H9 (cell line): ENCODE measurements at regions not wholly inside any gene's neighbourhood (a gene's known extent, or its start where the extent isn't known, plus 50 kb on each side); places are given as distances from the start of the nearest gene placed in this dataset.

Experiments
- DNase-seq: peaks from one replicate; pipeline ENCODE4 v3.0.0-alpha.2; 2017
- H2AFZ ChIP-seq: one replicate; pipeline ENCODE4 v1.6.1; 2013; ENCODE audit warnings: mild to moderate bottlenecking, low read length, control low read depth, moderate library complexity
- H2AK5ac ChIP-seq: 2 replicates; pipeline ENCODE4 v1.6.1; 2013; ENCODE audit warnings: low read length, control low read depth, mixed read lengths; ENCODE audit not compliant: insufficient read length
- H2BK120ac ChIP-seq: one replicate; pipeline ENCODE4 v1.6.1; 2013; ENCODE audit warnings: low read depth, mild to moderate bottlenecking, low read length, control low read depth, inconsistent platforms; ENCODE audit not compliant: poor library complexity, severe bottlenecking
- H2BK12ac ChIP-seq: 2 replicates; pipeline ENCODE4 v1.6.1; 2013; ENCODE audit warnings: low read length, control low read depth, mixed read lengths, low read depth; ENCODE audit not compliant: insufficient read length
- H2BK15ac ChIP-seq: 2 replicates; pipeline ENCODE4 v1.6.1; 2013; ENCODE audit warnings: low read depth, low read length, control low read depth
- H2BK20ac ChIP-seq: one replicate; pipeline ENCODE4 v1.6.1; 2013; ENCODE audit warnings: low read depth, mild to moderate bottlenecking, low read length, control low read depth, inconsistent platforms; ENCODE audit not compliant: poor library complexity, severe bottlenecking
- H2BK5ac ChIP-seq: 2 replicates; pipeline ENCODE4 v1.6.1; 2013; ENCODE audit warnings: low read length, control low read depth, mixed read lengths; ENCODE audit not compliant: insufficient read length
- H3K14ac ChIP-seq: 2 replicates; pipeline ENCODE4 v1.6.1; 2013; ENCODE audit warnings: low read length, control low read depth; ENCODE audit not compliant: insufficient read depth
- H3K18ac ChIP-seq: 2 replicates; pipeline ENCODE4 v1.6.1; 2013; ENCODE audit warnings: low read depth, mild to moderate bottlenecking, mixed read lengths, low read length, control low read depth; ENCODE audit not compliant: insufficient read length
- H3K23ac ChIP-seq: 2 replicates; pipeline ENCODE4 v1.6.1; 2013; ENCODE audit warnings: low read length, control low read depth, mixed read lengths, low read depth; ENCODE audit not compliant: insufficient read length
- H3K23me2 ChIP-seq: 2 replicates; pipeline ENCODE4 v1.6.1; 2013; ENCODE audit warnings: low read depth, mild to moderate bottlenecking, mixed read lengths, low read length, control low read depth; ENCODE audit not compliant: insufficient read length, poor library complexity, severe bottlenecking
- H3K27ac ChIP-seq: 2 replicates; pipeline ENCODE4 v1.5.1; 2013; ENCODE audit warnings: low read length, control low read depth, mixed read lengths, low read depth; ENCODE audit not compliant: insufficient read length
- H3K27me3 ChIP-seq: 2 replicates; pipeline ENCODE4 v1.6.1; 2013; ENCODE audit warnings: low read length, control low read depth, inconsistent platforms; ENCODE audit not compliant: insufficient read depth
- H3K4ac ChIP-seq: 2 replicates; pipeline ENCODE4 v1.6.1; 2013; ENCODE audit warnings: low read depth, mild to moderate bottlenecking, control low read depth, inconsistent platforms, low read length, moderate library complexity
- H3K4me1 ChIP-seq: 2 replicates; pipeline ENCODE4 v1.6.1; 2013; ENCODE audit warnings: low read length, control low read depth, inconsistent platforms; ENCODE audit not compliant: insufficient read depth
- H3K4me2 ChIP-seq: 2 replicates; pipeline ENCODE4 v1.6.1; 2013; ENCODE audit warnings: low read length, control low read depth, mixed read lengths; ENCODE audit not compliant: insufficient read length, insufficient read depth
- H3K56ac ChIP-seq: 2 replicates; pipeline ENCODE4 v1.6.1; 2013; ENCODE audit warnings: low read depth, mild to moderate bottlenecking, mixed read lengths, low read length, control low read depth; ENCODE audit not compliant: insufficient read length
- H3K79me1 ChIP-seq: 2 replicates; pipeline ENCODE4 v1.6.1; 2013; ENCODE audit warnings: low read depth, mild to moderate bottlenecking, moderate library complexity, low read length, control low read depth, inconsistent platforms; ENCODE audit not compliant: insufficient read depth, poor library complexity, severe bottlenecking
- H3K79me2 ChIP-seq: 2 replicates; pipeline ENCODE4 v1.6.1; 2013; ENCODE audit warnings: low read length, control low read depth, inconsistent platforms; ENCODE audit not compliant: insufficient read depth
- H3K9ac ChIP-seq: 2 replicates; pipeline ENCODE4 v1.6.1; 2013; ENCODE audit warnings: low read length, control low read depth, mixed read lengths; ENCODE audit not compliant: insufficient read length; ENCODE audit errors: extremely low read depth
- H3K9me3 ChIP-seq: one replicate; pipeline ENCODE4 v1.6.1; 2013; ENCODE audit warnings: low read depth, low read length, inconsistent platforms; ENCODE audit not compliant: control insufficient read depth
- H3T11ph ChIP-seq: one replicate; pipeline ENCODE4 v1.6.1; 2013; ENCODE audit warnings: mild to moderate bottlenecking, low read length, control low read depth, inconsistent platforms
- H4K20me1 ChIP-seq: one replicate; pipeline ENCODE4 v1.6.1; 2013; ENCODE audit not compliant: control insufficient read depth, insufficient read length, insufficient read depth
- H4K5ac ChIP-seq: 2 replicates; pipeline ENCODE4 v1.6.1; 2013; ENCODE audit warnings: low read depth, mild to moderate bottlenecking, mixed read lengths, low read length, control low read depth; ENCODE audit not compliant: insufficient read length
- H4K8ac ChIP-seq: replicated peaks from 2 replicates; pipeline ENCODE4 v1.6.1; 2013; ENCODE audit warnings: low read length, control low read depth, mixed read lengths, low read depth; ENCODE audit not compliant: insufficient read length
- H4K91ac ChIP-seq: 2 replicates; pipeline ENCODE4 v1.6.1; 2013; ENCODE audit warnings: low read depth, mild to moderate bottlenecking, moderate library complexity, mixed read lengths, low read length, control low read depth; ENCODE audit not compliant: insufficient read length
- H3K27ac Mint-ChIP-seq, 3 experiments: 2 replicates in 2 of 3; 3 replicates in 1 of 3; pipeline ENCODE4 v1.8.0; 2020 to 2021; ENCODE audit warnings: mixed read lengths in 3 of 3, mild to moderate bottlenecking in 1 of 3, moderate library complexity in 1 of 3
- H3K27me3 Mint-ChIP-seq: 2 replicates; pipeline ENCODE4 v1.8.0; 2021; ENCODE audit warnings: low read depth, mild to moderate bottlenecking, moderate library complexity, mixed read lengths
- H3K36me3 Mint-ChIP-seq, 3 experiments: 2 replicates in 2 of 3; 3 replicates in 1 of 3; pipeline ENCODE4 v1.8.0; 2020 to 2021; ENCODE audit warnings: low read depth in 3 of 3, mixed read lengths in 3 of 3; ENCODE audit not compliant: insufficient read depth in 1 of 3
- H3K4me1 Mint-ChIP-seq, 2 experiments: 2 replicates each; pipeline ENCODE4 v1.8.0; 2020; ENCODE audit warnings: mixed read lengths in 2 of 2
- H3K4me3 Mint-ChIP-seq, 2 experiments: 2 replicates in 1 of 2; 3 replicates in 1 of 2; pipeline ENCODE4 v1.8.0; 2020 to 2021; ENCODE audit warnings: mild to moderate bottlenecking in 2 of 2, mixed read lengths in 2 of 2, moderate library complexity in 1 of 2
- H3K9me3 Mint-ChIP-seq, 2 experiments: 2 replicates in 1 of 2; 3 replicates in 1 of 2; pipeline ENCODE4 v1.8.0; 2020; ENCODE audit warnings: mild to moderate bottlenecking in 2 of 2, mixed read lengths in 2 of 2, moderate library complexity in 1 of 2
- WGBS: extraction: QIAGEN DNeasy Blood & Tissue Kit; methylation state at CpG from one replicate; pipeline ENCODE4 v1.1.7; 2013; ENCODE audit warnings: missing lambda C conversion rate, low lambda C conversion rate, mixed read lengths; ENCODE audit not compliant: insufficient read length; ENCODE audit errors: extremely low coverage; 5-methylcytosine and 5-hydroxymethylcytosine counted together
- TF ChIP-seq, protein P1 (sequence below): fragments of 200-600 bp; sonication (generic); conservative IDR thresholded peaks from 3 replicates; pipeline ENCODE4 v1.8.0; 2021; ENCODE audit warnings: antibody characterized with exemption, mild to moderate bottlenecking

DNA sequence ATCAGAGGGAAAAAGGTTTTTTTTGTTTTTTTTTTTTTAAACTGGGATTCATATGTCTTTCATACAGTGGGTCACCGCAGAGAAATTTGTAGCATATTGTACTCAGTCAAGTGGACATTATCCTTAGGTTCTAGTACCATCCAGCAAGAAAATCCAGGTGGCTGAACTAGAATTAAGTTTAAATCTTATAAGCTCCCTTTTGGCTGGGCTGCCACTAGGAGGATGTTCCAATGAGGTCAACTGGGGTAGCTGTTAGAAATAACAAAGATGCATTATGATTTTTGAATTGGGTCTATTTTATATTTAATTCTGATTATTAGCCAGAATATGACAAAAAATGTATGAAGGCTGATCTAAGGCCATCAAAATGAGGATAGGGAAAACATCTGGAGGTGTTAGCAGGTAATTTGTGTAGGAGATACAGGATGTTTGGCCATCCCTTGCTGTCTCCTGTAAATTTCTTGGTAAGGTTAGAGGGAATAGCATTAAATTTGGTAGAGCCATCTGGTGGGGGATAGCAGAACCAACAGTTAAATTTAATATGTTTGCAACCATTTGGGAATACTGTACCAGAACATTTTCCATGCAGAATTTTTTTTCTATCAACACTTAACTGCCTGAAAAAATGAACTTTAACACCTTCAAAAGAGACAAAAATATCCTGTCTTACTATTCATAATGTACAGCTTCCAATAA, 568.5 kb upstream of the B3GALT2 start:
- Histone ChIP-seq H2AFZ (no peak overlapping the region), H3K27me3 (no peaks in the 10 kb centered on the region), H3K79me1 (no peaks in the 10 kb centered on the region), H3K4ac (no peak overlapping the region), H3K27ac (no peak overlapping the region), H3K4me1 (no peaks in the 10 kb centered on the region), H3K56ac (no peak overlapping the region), H3T11ph (no peak overlapping the region), H3K9me3 (no peaks in the 10 kb centered on the region), H3K14ac (no peak overlapping the region), H3K18ac (no peak overlapping the region), H3K23ac (no peak overlapping the region), H2BK15ac (no peak overlapping the region), H3K4me2 (no peak overlapping the region), H3K9ac (no peak overlapping the region), H4K91ac (no peak overlapping the region), H2BK120ac (no peak overlapping the region), H3K79me2 (no peaks in the 10 kb centered on the region), H4K5ac (no peak overlapping the region), H4K8ac (no peak overlapping the region), H3K23me2 (no peaks in the 10 kb centered on the region), H4K20me1 (no peaks in the 10 kb centered on the region), H2BK20ac (no peak overlapping the region), H2BK5ac (no peak overlapping the region), H2AK5ac (no peak overlapping the region), H2BK12ac (no peak overlapping the region)
- Mint-ChIP-seq H3K27me3 (no peaks in the 10 kb centered on the region; the same call in 1 of the 2 replicates), H3K4me1 (peaks cover 9 to 13% of the 10 kb centered on the region in 2 experiments), H3K9me3 (peaks cover 4 to 7% of the 10 kb centered on the region in 2 experiments; a peak in 3 of 5 replicates), H3K4me3 (no peak overlapping the region), H3K27ac (no peak overlapping the region), H3K36me3 (peaks cover 3 to 4% (median 3%) of the 10 kb centered on the region in 3 experiments; a peak in 3 of 7 replicates)
- no peak for DNase-seq
- WGBS: no CpG with 5 or more reads among the region's 1 CpG
- TF ChIP-seq, protein P1, sequence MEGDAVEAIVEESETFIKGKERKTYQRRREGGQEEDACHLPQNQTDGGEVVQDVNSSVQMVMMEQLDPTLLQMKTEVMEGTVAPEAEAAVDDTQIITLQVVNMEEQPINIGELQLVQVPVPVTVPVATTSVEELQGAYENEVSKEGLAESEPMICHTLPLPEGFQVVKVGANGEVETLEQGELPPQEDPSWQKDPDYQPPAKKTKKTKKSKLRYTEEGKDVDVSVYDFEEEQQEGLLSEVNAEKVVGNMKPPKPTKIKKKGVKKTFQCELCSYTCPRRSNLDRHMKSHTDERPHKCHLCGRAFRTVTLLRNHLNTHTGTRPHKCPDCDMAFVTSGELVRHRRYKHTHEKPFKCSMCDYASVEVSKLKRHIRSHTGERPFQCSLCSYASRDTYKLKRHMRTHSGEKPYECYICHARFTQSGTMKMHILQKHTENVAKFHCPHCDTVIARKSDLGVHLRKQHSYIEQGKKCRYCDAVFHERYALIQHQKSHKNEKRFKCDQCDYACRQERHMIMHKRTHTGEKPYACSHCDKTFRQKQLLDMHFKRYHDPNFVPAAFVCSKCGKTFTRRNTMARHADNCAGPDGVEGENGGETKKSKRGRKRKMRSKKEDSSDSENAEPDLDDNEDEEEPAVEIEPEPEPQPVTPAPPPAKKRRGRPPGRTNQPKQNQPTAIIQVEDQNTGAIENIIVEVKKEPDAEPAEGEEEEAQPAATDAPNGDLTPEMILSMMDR: peak; percentile 56; the same call in 2 of the 3 replicates
